Keratinocyte (primary cell): ENCODE measurements at regions not wholly inside any gene's neighbourhood (a gene's known extent, or its start where the extent isn't known, plus 50 kb on each side); places are given as distances from the start of the nearest gene placed in this dataset.

Source experiments
- DNase-seq: peaks from one replicate; pipeline ENCODE4 v3.0.0-alpha.2; 2011; ENCODE audit warnings: low read depth, missing footprints, low spot score
- FAIRE-seq: peaks from 2 replicates; lab custom pipeline; 2011; peaks lifted over from hg19 to GRCh38; lab: Jason Lieb, UNC
- H2AFZ ChIP-seq: 2 replicates; pipeline ENCODE4 v1.6.0; 2012; ENCODE audit warnings: low read length, control low read depth, inconsistent platforms; ENCODE audit not compliant: control insufficient read depth
- H3K27ac ChIP-seq: 2 replicates; pipeline ENCODE4 v1.5.1; 2011; ENCODE audit warnings: low read length; ENCODE audit not compliant: control insufficient read depth, insufficient read depth
- H3K27me3 ChIP-seq: 3 replicates; pipeline ENCODE4 v1.6.0; 2011; ENCODE audit warnings: low read length; ENCODE audit not compliant: control insufficient read depth, insufficient read depth; ENCODE audit errors: extremely low read depth
- H3K36me3 ChIP-seq, 2 experiments: 2 replicates in 1 of 2; 3 replicates in 1 of 2; pipeline ENCODE4 v1.5.1; 2011; ENCODE audit warnings: low read length in 2 of 2, mild to moderate bottlenecking in 1 of 2; ENCODE audit not compliant: control insufficient read depth in 2 of 2, insufficient read depth in 2 of 2; ENCODE audit errors: extremely low read depth in 1 of 2
- H3K4me1 ChIP-seq: 3 replicates; pipeline ENCODE4 v1.5.1; 2011; ENCODE audit warnings: low read length; ENCODE audit not compliant: control insufficient read depth, insufficient read depth; ENCODE audit errors: extremely low read depth
- H3K4me2 ChIP-seq: 3 replicates; pipeline ENCODE4 v1.6.0; 2011; ENCODE audit warnings: low read depth, low read length; ENCODE audit not compliant: control insufficient read depth, insufficient read depth; ENCODE audit errors: extremely low read depth
- H3K4me3 ChIP-seq, 3 experiments: fragments of 200-600 bp in 1 of 3; sonication (generic) in 1 of 3; 2 replicates in 2 of 3; 3 replicates in 1 of 3; pipeline ENCODE4 v1.5.1; 2011 to 2016; ENCODE audit warnings: low read length in 3 of 3, mild to moderate bottlenecking in 3 of 3, control low read depth in 2 of 3, inconsistent platforms in 1 of 3, low read depth in 1 of 3, mixed read lengths in 1 of 3, mixed run types in 1 of 3, moderate library complexity in 1 of 3; ENCODE audit not compliant: control insufficient read depth in 2 of 3, insufficient read depth in 2 of 3; ENCODE audit errors: extremely low read depth in 1 of 3
- H3K79me2 ChIP-seq: 2 replicates; pipeline ENCODE4 v1.6.0; 2012; ENCODE audit warnings: low read length; ENCODE audit not compliant: control insufficient read depth, insufficient read depth
- H3K9ac ChIP-seq: 3 replicates; pipeline ENCODE4 v1.6.0; 2011; ENCODE audit warnings: low read length; ENCODE audit not compliant: control insufficient read depth, insufficient read depth; ENCODE audit errors: extremely low read depth
- H3K9me1 ChIP-seq: 3 replicates; pipeline ENCODE4 v1.6.0; 2011; ENCODE audit warnings: low read length; ENCODE audit not compliant: control insufficient read depth, insufficient read depth; ENCODE audit errors: extremely low read depth
- H3K9me3 ChIP-seq: 2 replicates; pipeline ENCODE4 v1.5.1; 2012; ENCODE audit warnings: low read depth, low read length; ENCODE audit not compliant: control insufficient read depth
- H4K20me1 ChIP-seq: 3 replicates; pipeline ENCODE4 v1.6.0; 2011; ENCODE audit warnings: low read length; ENCODE audit not compliant: control insufficient read depth, insufficient read depth; ENCODE audit errors: extremely low read depth
- CTCF ChIP-seq, 3 experiments: IDR thresholded peaks in 1 of 3; conservative IDR thresholded peaks in 1 of 3; optimal IDR thresholded peaks in 1 of 3; 2 replicates in 2 of 3; 3 replicates in 1 of 3; pipeline versions ENCODE3 to v1.5.1; 2011; ENCODE audit warnings: low read length in 3 of 3, mild to moderate bottlenecking in 3 of 3, moderate library complexity in 2 of 3, control low read depth in 1 of 3, inconsistent platforms in 1 of 3; ENCODE audit not compliant: insufficient read depth in 2 of 3; ENCODE audit errors: extremely low read depth in 1 of 3
- EZH2 ChIP-seq: IDR thresholded peaks from one replicate; pipeline ENCODE4 v1.6.1; 2012; ENCODE audit warnings: inconsistent platforms, mild to moderate bottlenecking, low read length, moderate library complexity
- dilution Hi-C: fragments of 300-500 bp; cut with MboI; formaldehyde crosslinking; loops from one replicate; pipeline ENCODE4 v1.7.0; 2020; ENCODE audit warnings: low sequenced_read_pairs; ENCODE audit not compliant: extremely low pct_ligation_motif_present

- Histone ChIP-seq H3K9me1 (no peaks in the 10 kb centered on the region), H4K20me1 (no peaks in the 10 kb centered on the region), H3K4me3 (no peak overlapping the region), H3K27ac (no peak overlapping the region), H3K4me2 (no peak overlapping the region), H3K9me3 (no peaks in the 10 kb centered on the region), H3K79me2 (no peaks in the 10 kb centered on the region), H2AFZ (no peak overlapping the region), H3K36me3 (no peaks in the 10 kb centered on the region), H3K9ac (no peak overlapping the region), H3K27me3 (no peaks in the 10 kb centered on the region), H3K4me1 (no peaks in the 10 kb centered on the region)
- dilution Hi-C loops: no loop called here
- DNase-seq (no peak), FAIRE-seq (no peak)
- no peak for TF ChIP-seq CTCF (optimal IDR thresholded peaks at IDR 0.05 in 1 of 3, IDR thresholded peaks at IDR 0.05 in 1 of 3, conservative IDR thresholded peaks at IDR 0.05 in 1 of 3; ENCODE audit: extremely low read depth in 1 of 3, insufficient read depth in 2 of 3, low read length in 3 of 3)
- TF ChIP-seq EZH2: no peak
Observed at GRCh38 chr13:104980586-104980985, 1554.9 kb downstream of the EFNB2 start.

GRCh38 chr13:104979281-104980030 is 1556.0 kb downstream of the EFNB2 start:
- FAIRE-seq (no peak), DNase-seq (no peak)
- H3K27ac ChIP-seq: no peak overlapping the region
- no peak overlapping the region for H2AFZ ChIP-seq
- no peaks in the 10 kb centered on the region for H3K4me1 ChIP-seq
- H3K9me3 ChIP-seq: no peaks in the 10 kb centered on the region
- no peak overlapping the region for H3K9ac ChIP-seq
- dilution Hi-C loops: no loop called here
- TF ChIP-seq EZH2 (no peak), CTCF (optimal IDR thresholded peaks at IDR 0.05 in 1 of 3, IDR thresholded peaks at IDR 0.05 in 1 of 3, conservative IDR thresholded peaks at IDR 0.05 in 1 of 3; ENCODE audit: extremely low read depth in 1 of 3, insufficient read depth in 2 of 3, low read length in 3 of 3) (no peak)
- H3K79me2 ChIP-seq: no peaks in the 10 kb centered on the region
- H3K36me3 ChIP-seq: no peaks in the 10 kb centered on the region
- no peak overlapping the region for H3K4me3 ChIP-seq
- H3K9me1 ChIP-seq: no peaks in the 10 kb centered on the region
- no peak overlapping the region for H3K4me2 ChIP-seq
- no peaks in the 10 kb centered on the region for H4K20me1 ChIP-seq
- no peaks in the 10 kb centered on the region for H3K27me3 ChIP-seq
